ENCODE measurements at regions not wholly inside any gene's neighbourhood (a gene's known extent, or its start where the extent isn't known, plus 50 kb on each side); places are given as distances from the start of the nearest gene placed in this dataset.

DNA sequence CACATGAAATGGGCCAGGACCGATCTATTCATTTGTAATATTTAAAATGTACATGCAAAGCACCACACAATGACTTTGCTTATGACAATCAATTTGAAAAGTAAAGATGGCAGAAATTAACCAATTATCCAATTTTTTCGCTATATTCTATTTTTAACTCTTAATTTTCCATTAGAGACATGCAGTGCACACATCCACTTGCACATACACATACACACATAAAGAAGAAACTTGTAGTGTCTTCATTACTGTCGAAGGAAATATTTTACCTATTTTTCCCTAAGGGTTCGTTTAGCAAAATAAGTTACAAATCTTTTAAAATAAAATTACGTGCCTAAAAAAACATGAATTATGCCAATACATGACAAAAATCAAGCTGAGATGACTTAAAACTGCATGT is 194.3 kb upstream of the MDFIC2 start:
- TF ChIP-seq CTCF (IDR thresholded peaks at IDR 0.05) (no peak), POLR2AphosphoS5 (IDR thresholded peaks at IDR 0.05) (no peak)
